CD4-positive, alpha-beta T cell (primary cell): ENCODE measurements at regions not wholly inside any gene's neighbourhood (a gene's known extent, or its start where the extent isn't known, plus 50 kb on each side); places are given as distances from the start of the nearest gene placed in this dataset.

Source experiments
- ATAC-seq: fragments of 200-7000 bp; cut with Tn5 transposase; one replicate; pipeline ENCODE4 v1.10.0; 2022; ENCODE audit warnings: mild to moderate bottlenecking; ENCODE audit not compliant: poor library complexity
- CTCF ChIA-PET: fragments of 350-600 bp; sonication (Branson Sonifier 250); formaldehyde crosslinking; loops from one replicate; lab custom pipeline; 2021; ENCODE audit warnings: antibody characterized with exemption, inconsistent platforms; lab: Charles Lee
- POLR2A ChIA-PET: fragments of 350-600 bp; sonication (Branson Sonifier 250); formaldehyde crosslinking; loops from one replicate; lab custom pipeline; 2021; ENCODE audit warnings: antibody characterized with exemption, inconsistent platforms; lab: Charles Lee
- DNase-seq, 14 experiments: peaks; one replicate each; pipeline ENCODE4 v3.0.0-alpha.2; 2013 to 2020; ENCODE audit warnings: mixed read lengths in 2 of 14
- H3K27ac ChIP-seq, 2 donors: one replicate each; pipeline versions ENCODE4 v1.5.1 to v1.7.0; 2013; ENCODE audit warnings: low read length in 2 of 2, low read depth in 1 of 2, mild to moderate bottlenecking in 1 of 2
- H3K27me3 ChIP-seq, 2 experiments: 1 replicate in 1 of 2; 2 replicates in 1 of 2; pipeline versions ENCODE4 v1.6.1 to v1.7.0; 2013; ENCODE audit warnings: low read length in 2 of 2, control low read depth in 1 of 2, mild to moderate bottlenecking in 1 of 2, moderate library complexity in 1 of 2; ENCODE audit not compliant: insufficient read depth in 2 of 2, control insufficient read depth in 1 of 2
- H3K36me3 ChIP-seq: one replicate; pipeline ENCODE4 v1.6.1; 2013; ENCODE audit warnings: low read length, control low read depth; ENCODE audit not compliant: insufficient read depth
- H3K4me1 ChIP-seq: one replicate; pipeline ENCODE4 v1.6.1; 2013; ENCODE audit warnings: low read length, control low read depth; ENCODE audit not compliant: insufficient read depth
- H3K4me3 ChIP-seq: one replicate; pipeline ENCODE4 v1.5.1; 2013; ENCODE audit warnings: mild to moderate bottlenecking, low read length, moderate library complexity
- H3K9me3 ChIP-seq, 2 experiments: 1 replicate in 1 of 2; 2 replicates in 1 of 2; pipeline versions ENCODE4 v1.6.1 to v1.7.0; 2013; ENCODE audit warnings: low read length in 2 of 2, mild to moderate bottlenecking in 2 of 2, control low read depth in 1 of 2, moderate library complexity in 1 of 2; ENCODE audit not compliant: control insufficient read depth in 1 of 2, insufficient read depth in 1 of 2
- H3K27ac Mint-ChIP-seq: one replicate; pipeline ENCODE4 v1.8.0; 2020; ENCODE audit warnings: mixed read lengths
- H3K27me3 Mint-ChIP-seq: one replicate; pipeline ENCODE4 v1.8.0; 2021; ENCODE audit warnings: mixed read lengths
- H3K36me3 Mint-ChIP-seq: one replicate; pipeline ENCODE4 v1.8.0; 2021; ENCODE audit warnings: low read depth, mixed read lengths
- H3K4me1 Mint-ChIP-seq: one replicate; pipeline ENCODE4 v1.8.0; 2021; ENCODE audit warnings: low read depth, mixed read lengths
- H3K4me3 Mint-ChIP-seq: one replicate; pipeline ENCODE4 v1.8.0; 2020; ENCODE audit warnings: mild to moderate bottlenecking, mixed read lengths
- H3K9me3 Mint-ChIP-seq: one replicate; pipeline ENCODE4 v1.8.0; 2020; ENCODE audit warnings: mixed read lengths
- intact Hi-C, 2 experiments: fragments of 100-400 bp; cut with DNase I in 1 of 2; cut with micrococcal nuclease in 1 of 2; formaldehyde crosslinking; loops; one replicate each; pipeline versions ENCODE4 v1.15.1 to v1.9.0; 2023 to 2025; cut with DNase I, micrococcal nuclease
- TF ChIP-seq, protein P1 (sequence below): fragments of 200-600 bp; IDR thresholded peaks from one replicate; pipeline ENCODE4 v1.8.0; 2022; ENCODE audit warnings: antibody characterized with exemption, mild to moderate bottlenecking

DNA sequence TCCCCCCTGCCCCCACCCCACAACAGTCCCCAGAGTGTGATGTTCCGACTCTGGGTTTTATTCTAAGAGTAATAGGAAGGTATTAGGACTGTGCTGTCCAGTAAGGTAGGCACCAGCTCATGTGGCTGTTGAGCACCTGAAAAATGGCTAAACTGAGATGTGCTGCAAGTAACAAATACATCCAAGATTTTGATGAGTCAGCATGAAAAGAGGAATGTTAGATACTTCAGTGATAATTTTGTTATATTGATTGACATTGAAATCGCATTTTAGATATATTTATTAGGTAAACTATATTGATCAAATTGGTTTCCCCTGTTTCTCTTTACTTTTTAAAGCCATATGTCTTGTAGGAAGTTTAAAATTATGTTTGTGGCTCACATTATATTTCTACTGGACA lies 147.8 kb downstream of the FTCDNL1 start:
- H3K36me3 Mint-ChIP-seq, result no peaks in the 10 kb centered on the region
- no peak overlapping the region for H3K4me3 ChIP-seq
- DNase-seq (no peak), ATAC-seq (no peak)
- no peaks in the 10 kb centered on the region for H3K27me3 ChIP-seq
- POLR2A ChIA-PET, result no interaction called here
- CTCF ChIA-PET, result no interaction called here
- H3K27me3 Mint-ChIP-seq, result peaks cover 5% of the 10 kb centered on the region
- TF ChIP-seq, protein P1, sequence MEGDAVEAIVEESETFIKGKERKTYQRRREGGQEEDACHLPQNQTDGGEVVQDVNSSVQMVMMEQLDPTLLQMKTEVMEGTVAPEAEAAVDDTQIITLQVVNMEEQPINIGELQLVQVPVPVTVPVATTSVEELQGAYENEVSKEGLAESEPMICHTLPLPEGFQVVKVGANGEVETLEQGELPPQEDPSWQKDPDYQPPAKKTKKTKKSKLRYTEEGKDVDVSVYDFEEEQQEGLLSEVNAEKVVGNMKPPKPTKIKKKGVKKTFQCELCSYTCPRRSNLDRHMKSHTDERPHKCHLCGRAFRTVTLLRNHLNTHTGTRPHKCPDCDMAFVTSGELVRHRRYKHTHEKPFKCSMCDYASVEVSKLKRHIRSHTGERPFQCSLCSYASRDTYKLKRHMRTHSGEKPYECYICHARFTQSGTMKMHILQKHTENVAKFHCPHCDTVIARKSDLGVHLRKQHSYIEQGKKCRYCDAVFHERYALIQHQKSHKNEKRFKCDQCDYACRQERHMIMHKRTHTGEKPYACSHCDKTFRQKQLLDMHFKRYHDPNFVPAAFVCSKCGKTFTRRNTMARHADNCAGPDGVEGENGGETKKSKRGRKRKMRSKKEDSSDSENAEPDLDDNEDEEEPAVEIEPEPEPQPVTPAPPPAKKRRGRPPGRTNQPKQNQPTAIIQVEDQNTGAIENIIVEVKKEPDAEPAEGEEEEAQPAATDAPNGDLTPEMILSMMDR, result no peak
- H3K36me3 ChIP-seq, result no peaks in the 10 kb centered on the region
- no peaks in the 10 kb centered on the region for H3K4me1 ChIP-seq
- H3K27ac ChIP-seq, result no peak overlapping the region
- intact Hi-C loops, result loop anchor here (10.0 kb wide), 2 partner anchors 162 to 772 kb away; no protein-coding TSS in a partner anchor
- H3K4me1 Mint-ChIP-seq, result no peaks in the 10 kb centered on the region
- H3K9me3 Mint-ChIP-seq, result peaks cover 2% of the 10 kb centered on the region
- H3K27ac Mint-ChIP-seq, result no peak overlapping the region
- no peak overlapping the region for H3K4me3 Mint-ChIP-seq
- no peaks in the 10 kb centered on the region for H3K9me3 ChIP-seq

DNA sequence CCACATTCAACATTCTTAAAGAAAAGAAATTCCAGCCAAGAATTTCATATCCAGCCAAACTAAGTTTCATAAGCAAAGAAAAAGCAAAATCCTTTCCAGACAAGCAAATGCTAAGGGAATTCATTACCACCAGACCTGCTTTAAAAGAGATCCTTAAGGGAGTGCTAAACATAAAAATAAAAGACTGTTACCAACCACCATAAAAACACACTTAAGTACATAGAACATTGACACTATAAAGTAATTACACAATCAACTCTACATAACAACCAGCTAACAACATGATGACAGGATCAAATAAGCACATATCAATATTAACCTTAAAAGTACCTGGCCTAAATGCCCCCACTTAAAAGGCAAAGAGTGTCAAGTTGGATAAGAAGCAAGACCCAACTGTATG lies 153.5 kb downstream of the FTCDNL1 start:
- intact Hi-C loops, result no loop called here
- TF ChIP-seq, protein P1, result no peak
- CTCF ChIA-PET, result no interaction called here
- H3K27me3 ChIP-seq, result peaks cover 0 to 5% of the 10 kb centered on the region in 2 experiments
- H3K27ac Mint-ChIP-seq, result no peak overlapping the region
- H3K4me3 ChIP-seq, result no peak overlapping the region
- no peaks in the 10 kb centered on the region for H3K4me1 Mint-ChIP-seq
- H3K4me1 ChIP-seq, result no peaks in the 10 kb centered on the region
- no peak overlapping the region for H3K27ac ChIP-seq
- no peak overlapping the region for H3K4me3 Mint-ChIP-seq
- DNase-seq, result no peak
- H3K36me3 Mint-ChIP-seq, result no peaks in the 10 kb centered on the region
- POLR2A ChIA-PET, result no interaction called here
- no peaks in the 10 kb centered on the region for H3K36me3 ChIP-seq
- H3K9me3 Mint-ChIP-seq, result no peaks in the 10 kb centered on the region
- ATAC-seq, result no peak
- H3K27me3 Mint-ChIP-seq, result peaks cover 18% of the 10 kb centered on the region
- H3K9me3 ChIP-seq, result no peaks in the 10 kb centered on the region

DNA sequence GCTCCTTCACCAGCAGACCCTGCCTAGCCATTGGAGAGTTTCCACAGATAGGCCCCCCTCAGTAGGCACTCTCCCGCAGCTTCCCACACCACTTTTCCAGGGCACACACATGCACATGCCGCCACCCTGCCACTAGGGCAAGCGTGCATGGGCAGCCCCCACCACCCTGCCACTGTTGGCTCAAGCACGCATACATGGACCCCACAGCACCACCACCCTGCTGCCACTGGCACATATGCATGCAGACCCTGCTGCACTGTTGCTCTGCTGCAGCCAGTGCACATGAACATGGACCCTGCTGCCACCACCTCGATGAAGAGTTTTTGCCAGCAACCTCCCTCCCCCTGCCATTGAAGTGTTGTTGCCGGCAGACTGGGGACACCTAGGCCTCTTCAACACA lies 154.9 kb downstream of the FTCDNL1 start:
- ATAC-seq, result no peak
- intact Hi-C loops, result no loop called here
- no peaks in the 10 kb centered on the region for H3K36me3 ChIP-seq
- no peaks in the 10 kb centered on the region for H3K4me1 ChIP-seq
- Mint-ChIP-seq H3K27me3 (peaks cover 18% of the 10 kb centered on the region), H3K4me1 (no peaks in the 10 kb centered on the region), H3K36me3 (no peaks in the 10 kb centered on the region), H3K27ac (no peak overlapping the region), H3K4me3 (no peak overlapping the region), H3K9me3 (no peaks in the 10 kb centered on the region)
- DNase-seq, result no peak
- CTCF ChIA-PET, result no interaction called here
- H3K4me3 ChIP-seq, result no peak overlapping the region
- no peaks in the 10 kb centered on the region for H3K9me3 ChIP-seq
- no peak overlapping the region for H3K27ac ChIP-seq
- H3K27me3 ChIP-seq, result peaks cover 0 to 5% of the 10 kb centered on the region in 2 experiments
- TF ChIP-seq, protein P1, result no peak
- POLR2A ChIA-PET, result no interaction called here
